GDM1 (cell line): ENCODE measurements at regions not wholly inside any gene's neighbourhood (a gene's known extent, or its start where the extent isn't known, plus 50 kb on each side); places are given as distances from the start of the nearest gene placed in this dataset.
"Not testable (repeated sequence)": the region's sequence is repeated elsewhere in the genome, so short reads cannot be mapped to it uniquely, and the experiment has no call there.

Experiments used
- DNase-seq: peaks from one replicate; lab custom pipeline; 2025; lab: John Stamatoyannopoulos, UW

- no peak for DNase-seq
Observed at GRCh38 chr13:97520061-97520460, 86.1 kb downstream of the RAP2A start.

- no peak for DNase-seq
Observed at GRCh38 chr13:97520866-97521265, 86.9 kb downstream of the RAP2A start.

- no peak for DNase-seq
Observed at GRCh38 chr13:97521726-97522125, 87.8 kb downstream of the RAP2A start.

GRCh38 chr13:97522243-97522642 lies 88.3 kb downstream of the RAP2A start:
- DNase-seq = no peak

GRCh38 chr13:97526556-97526955 lies 92.6 kb downstream of the RAP2A start:
- DNase-seq = no peak

- no peak for DNase-seq
Observed at GRCh38 chr13:97528518-97528917, 94.5 kb downstream of the RAP2A start.

GRCh38 chr13:97534540-97534939 lies 100.6 kb downstream of the RAP2A start:
- no peak for DNase-seq

- DNase-seq = no peak
Observed at GRCh38 chr13:97535614-97536013, 101.6 kb downstream of the RAP2A start.

GRCh38 chr13:97537110-97537509 lies 103.1 kb downstream of the RAP2A start:
- DNase-seq = no peak

GRCh38 chr13:97538203-97538602 lies 104.2 kb downstream of the RAP2A start:
- DNase-seq = no peak

GRCh38 chr13:97539651-97540610 lies 106.0 kb downstream of the RAP2A start:
- DNase-seq = no peak

GRCh38 chr13:97540696-97541095 lies 106.7 kb downstream of the RAP2A start:
- no peak for DNase-seq

GRCh38 chr13:97542102-97542685 lies 108.2 kb downstream of the RAP2A start:
- DNase-seq = no peak

- no peak for DNase-seq
Observed at GRCh38 chr13:97544031-97544765, 110.2 kb downstream of the RAP2A start.

GRCh38 chr13:97544971-97545499 lies 111.1 kb downstream of the RAP2A start:
- not testable (repeated sequence) for DNase-seq

GRCh38 chr13:97548138-97548537 lies 114.2 kb downstream of the RAP2A start:
- DNase-seq = no peak

- no peak for DNase-seq
Observed at GRCh38 chr13:97548711-97549110, 114.7 kb downstream of the RAP2A start.

GRCh38 chr13:97549201-97549600 lies 115.2 kb downstream of the RAP2A start:
- no peak for DNase-seq

GRCh38 chr13:97554496-97554895 lies 120.5 kb downstream of the RAP2A start:
- DNase-seq = no peak

GRCh38 chr13:97555034-97555433 lies 121.1 kb downstream of the RAP2A start:
- no peak for DNase-seq

GRCh38 chr13:97559030-97559429 lies 125.1 kb downstream of the RAP2A start:
- DNase-seq = no peak

- no peak for DNase-seq
Observed at GRCh38 chr13:97559981-97560380, 126.0 kb downstream of the RAP2A start.
